HG03575 (cell line): ENCODE measurements at regions not wholly inside any gene's neighbourhood (a gene's known extent, or its start where the extent isn't known, plus 50 kb on each side); places are given as distances from the start of the nearest gene placed in this dataset.

ENCODE experiments used
- ATAC-seq: cut with Tn5 transposase; IDR thresholded peaks from one replicate; pipeline ENCODE4 v1.9.1; 2021; ENCODE audit not compliant: unreplicated experiment, insufficient number of reproducible peaks, low FRiP score; ENCODE audit errors: extremely low read depth

- no peak for ATAC-seq
Measured at GRCh38 chr2:146143971-146144370, 1624.1 kb upstream of the ZEB2 start.

- ATAC-seq, result no peak
Measured at GRCh38 chr2:146138820-146139219, 1618.9 kb upstream of the ZEB2 start.

- ATAC-seq, result no peak
Measured at GRCh38 chr2:146135245-146135644, 1615.3 kb upstream of the ZEB2 start.

- no peak for ATAC-seq
Measured at GRCh38 chr2:146131785-146132184, 1611.9 kb upstream of the ZEB2 start.

GRCh38 chr2:146131048-146131447 is 1611.1 kb upstream of the ZEB2 start:
- no peak for ATAC-seq

GRCh38 chr2:146130290-146130689 is 1610.4 kb upstream of the ZEB2 start:
- no peak for ATAC-seq

- ATAC-seq, result no peak
Measured at GRCh38 chr2:146129231-146129630, 1609.3 kb upstream of the ZEB2 start.

- ATAC-seq, result no peak
Measured at GRCh38 chr2:146128216-146128615, 1608.3 kb upstream of the ZEB2 start.

GRCh38 chr2:146125551-146125950 is 1605.6 kb upstream of the ZEB2 start:
- no peak for ATAC-seq

GRCh38 chr2:146124741-146125140 is 1604.8 kb upstream of the ZEB2 start:
- ATAC-seq, result no peak

GRCh38 chr2:146123714-146124113 is 1603.8 kb upstream of the ZEB2 start:
- no peak for ATAC-seq

- no peak for ATAC-seq
Measured at GRCh38 chr2:146123256-146123655, 1603.3 kb upstream of the ZEB2 start.

GRCh38 chr2:146119586-146119985 is 1599.7 kb upstream of the ZEB2 start:
- ATAC-seq, result no peak

GRCh38 chr2:146108993-146109392 is 1589.1 kb upstream of the ZEB2 start:
- ATAC-seq, result no peak

- ATAC-seq, result no peak
Measured at GRCh38 chr2:146094185-146094584, 1574.3 kb upstream of the ZEB2 start.

GRCh38 chr2:146081459-146081858 is 1561.5 kb upstream of the ZEB2 start:
- ATAC-seq, result no peak

- no peak for ATAC-seq
Measured at GRCh38 chr2:146080925-146081324, 1561.0 kb upstream of the ZEB2 start.

- ATAC-seq, result no peak
Measured at GRCh38 chr2:146079216-146079615, 1559.3 kb upstream of the ZEB2 start.

GRCh38 chr2:146077156-146077555 is 1557.2 kb upstream of the ZEB2 start:
- no peak for ATAC-seq

GRCh38 chr2:146068051-146068450 is 1548.1 kb upstream of the ZEB2 start:
- no peak for ATAC-seq

- no peak for ATAC-seq
Measured at GRCh38 chr2:146048141-146048540, 1528.2 kb upstream of the ZEB2 start.
